T1000 (cell line): ENCODE measurements at regions not wholly inside any gene's neighbourhood (a gene's known extent, or its start where the extent isn't known, plus 50 kb on each side); places are given as distances from the start of the nearest gene placed in this dataset.

ENCODE experiments used
- DNase-seq: peaks from one replicate; lab custom pipeline; 2025; ENCODE audit warnings: mixed read lengths; lab: John Stamatoyannopoulos, UW

DNA sequence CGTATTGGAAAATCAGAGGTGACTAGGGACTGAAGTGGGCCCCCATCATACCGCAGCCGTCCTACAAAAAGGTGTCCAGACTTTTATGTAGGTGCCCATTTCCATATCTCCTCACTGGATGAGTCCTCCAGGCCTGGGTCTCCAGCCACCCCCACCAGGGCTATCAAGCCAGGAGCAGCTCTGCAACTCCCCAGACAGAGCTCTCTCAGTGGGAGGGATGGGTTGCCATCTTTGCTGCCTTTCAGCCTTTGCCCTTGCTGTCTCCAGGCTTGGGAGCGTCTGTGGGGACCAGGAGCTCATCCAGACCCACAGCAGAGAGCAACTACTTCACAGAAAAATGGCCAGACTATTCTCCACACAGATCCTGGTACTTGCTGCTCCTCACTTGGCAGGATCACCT, 802.7 kb upstream of the IGFBP3 start:
- no peak for DNase-seq

DNA sequence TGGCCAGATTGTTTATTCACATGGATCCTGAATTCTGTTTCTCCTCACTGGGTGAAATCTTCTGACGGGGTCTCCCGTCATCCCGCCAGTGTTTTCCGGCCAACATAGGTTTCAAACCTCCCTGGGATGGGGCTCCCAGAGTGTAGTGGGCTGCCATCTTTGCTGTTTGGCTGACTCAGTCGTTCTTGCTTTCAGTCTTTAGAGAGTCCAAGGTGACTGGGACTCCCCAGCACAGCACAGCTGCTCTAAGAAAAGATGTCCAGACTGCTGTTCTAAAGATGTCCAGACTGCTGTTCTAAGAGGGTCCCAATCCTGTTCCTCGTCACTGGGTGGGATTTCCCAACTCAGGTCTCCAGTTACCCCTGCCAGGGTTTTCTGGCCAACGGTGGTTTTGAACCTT, 801.9 kb upstream of the IGFBP3 start:
- DNase-seq: no peak

DNA sequence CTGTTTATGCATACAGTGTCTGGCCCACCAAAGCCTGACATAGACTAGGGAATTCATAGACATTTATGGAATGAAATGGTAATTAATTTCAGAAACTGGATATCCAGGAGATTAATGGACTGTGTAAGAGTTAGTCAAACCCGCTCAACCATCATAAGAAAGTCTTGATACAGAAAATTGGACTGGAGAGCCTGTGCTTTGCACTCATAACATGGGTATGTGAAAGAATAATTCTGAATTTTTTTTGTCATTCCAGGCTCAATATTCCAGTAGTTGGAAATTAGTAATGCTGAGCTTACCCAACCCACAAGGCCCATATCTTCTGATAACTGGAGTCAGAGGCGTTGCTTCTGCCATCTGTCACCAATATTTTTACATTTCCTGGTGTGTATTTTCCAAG, 799.7 kb upstream of the IGFBP3 start:
- no peak for DNase-seq

DNA sequence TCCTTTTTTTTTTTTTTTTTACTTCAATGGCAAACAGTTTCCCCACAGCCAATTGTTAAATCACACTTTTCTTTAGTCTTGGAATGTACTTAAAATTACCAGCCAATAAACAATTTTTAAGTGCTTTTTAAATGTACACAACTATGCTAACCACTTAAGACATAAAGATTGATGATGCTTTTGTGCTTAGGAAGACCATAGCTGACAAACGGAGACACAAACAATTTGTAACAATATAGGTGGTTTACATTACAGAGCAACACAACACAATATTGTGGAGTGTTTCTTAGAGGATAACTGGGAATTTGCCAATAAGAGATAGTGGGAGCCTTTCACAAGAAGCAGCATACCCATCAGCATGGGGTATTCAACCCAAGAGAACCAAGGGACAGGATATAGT, 798.5 kb upstream of the IGFBP3 start:
- no peak for DNase-seq

DNA sequence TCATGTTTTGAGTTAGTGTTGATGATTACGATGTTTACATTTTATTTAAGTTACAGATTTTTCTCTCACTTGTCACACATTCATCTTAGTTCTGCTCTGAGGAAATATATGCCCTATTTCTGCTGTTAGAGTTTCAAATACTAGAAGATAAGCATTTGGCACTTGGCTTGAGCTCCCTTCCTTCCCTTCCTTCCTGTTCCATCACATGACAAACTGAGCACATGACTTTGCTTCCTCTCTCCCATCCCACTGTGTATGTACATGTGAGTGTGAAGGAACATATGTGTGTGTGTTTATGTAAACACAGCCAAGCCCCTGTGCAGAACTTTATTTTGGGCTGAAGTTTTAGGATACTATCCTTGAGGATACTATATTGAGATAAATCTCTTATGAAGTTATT, 795.9 kb upstream of the IGFBP3 start:
- DNase-seq: no peak

DNA sequence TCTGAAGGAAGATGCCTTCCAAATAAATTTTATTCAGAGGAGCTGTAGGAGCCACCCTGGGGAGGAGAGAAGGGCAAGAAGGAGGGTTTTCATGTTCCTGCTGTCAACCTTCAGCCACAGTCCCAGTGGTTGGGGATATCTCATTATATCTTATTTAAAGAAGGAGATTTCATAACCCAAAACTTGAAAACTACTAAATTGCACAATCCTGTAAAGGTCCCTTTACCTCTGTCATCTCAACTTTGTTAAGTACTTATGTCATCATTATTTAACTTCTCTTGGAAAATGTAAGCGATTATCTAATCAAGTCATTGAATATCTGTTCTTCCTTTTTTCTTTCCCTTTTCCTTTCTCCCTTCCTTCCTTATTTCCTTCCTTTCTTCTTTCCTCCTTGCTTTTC, 794.5 kb upstream of the IGFBP3 start:
- no peak for DNase-seq

DNA sequence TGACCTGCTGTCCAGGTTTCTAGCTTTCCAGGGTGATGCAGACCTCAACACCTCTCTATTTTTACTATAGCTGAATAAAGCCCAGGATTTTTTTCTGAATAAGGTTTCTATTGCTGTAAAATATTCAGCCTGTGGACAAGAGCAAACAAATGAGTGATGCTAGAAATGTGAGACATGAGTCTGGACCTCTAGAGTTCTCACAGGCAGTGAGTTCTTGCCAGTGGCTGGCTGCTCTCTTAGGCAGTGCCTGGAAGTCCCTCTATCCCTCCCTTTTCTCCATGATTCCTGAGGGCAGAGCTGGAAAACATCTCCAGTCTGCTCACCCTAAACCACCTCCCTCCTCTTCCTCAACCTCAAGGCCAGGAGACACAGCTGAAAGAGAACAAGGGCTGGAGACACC, 793.8 kb upstream of the IGFBP3 start:
- DNase-seq: no peak

DNA sequence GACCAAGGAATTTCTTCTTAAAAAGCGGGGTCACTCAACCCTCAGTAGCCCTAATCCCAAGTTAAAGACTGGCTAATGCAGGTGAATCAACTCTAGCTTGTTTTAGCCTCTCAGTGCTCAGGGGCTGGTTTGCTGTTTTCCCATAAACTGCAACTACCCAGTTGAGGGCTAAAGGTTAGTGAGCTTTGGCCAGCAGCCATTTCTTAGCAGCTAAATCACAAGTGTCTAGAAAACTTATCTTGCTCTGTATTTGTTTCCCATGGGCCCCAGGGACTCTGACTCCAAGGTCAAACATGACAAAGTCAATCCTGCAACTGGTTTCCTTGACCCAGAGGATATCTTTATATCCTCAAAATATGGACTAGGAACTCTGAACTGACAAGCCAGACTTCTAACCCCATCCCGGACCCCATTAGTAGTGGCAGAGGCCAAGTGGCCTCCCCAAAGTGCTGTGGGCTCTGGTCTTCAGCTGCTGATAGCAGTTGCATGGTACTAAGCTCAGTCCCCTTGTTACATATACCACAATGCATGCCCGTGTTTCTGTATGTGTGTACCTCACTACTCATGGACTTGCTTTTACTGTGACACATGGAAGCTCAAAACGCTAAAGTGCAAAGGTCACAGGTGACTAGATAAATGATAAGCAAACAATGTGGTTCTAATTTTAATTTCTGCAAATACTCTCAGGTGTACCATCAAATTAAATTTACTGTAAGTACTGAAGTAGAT, 793.0 kb upstream of the IGFBP3 start:
- DNase-seq: no peak

DNA sequence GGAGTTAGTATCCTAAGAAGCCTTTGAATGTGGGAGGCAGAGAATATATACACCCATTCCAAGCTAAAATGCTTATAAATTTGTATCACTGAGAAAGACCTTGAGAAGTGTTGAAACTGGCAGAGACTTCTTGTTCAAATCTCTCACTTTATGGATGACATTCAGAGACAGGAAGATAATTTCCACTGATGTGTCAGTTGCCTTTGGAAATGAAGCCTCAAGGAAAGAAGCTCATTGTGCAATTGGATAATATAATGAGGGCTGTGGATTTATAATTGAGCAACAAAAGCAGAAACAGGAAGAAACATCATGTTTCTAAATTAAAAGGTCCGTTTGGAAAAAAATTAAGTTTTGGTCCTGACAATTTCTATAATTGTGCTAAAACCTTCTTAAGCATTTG, 789.9 kb upstream of the IGFBP3 start:
- no peak for DNase-seq

DNA sequence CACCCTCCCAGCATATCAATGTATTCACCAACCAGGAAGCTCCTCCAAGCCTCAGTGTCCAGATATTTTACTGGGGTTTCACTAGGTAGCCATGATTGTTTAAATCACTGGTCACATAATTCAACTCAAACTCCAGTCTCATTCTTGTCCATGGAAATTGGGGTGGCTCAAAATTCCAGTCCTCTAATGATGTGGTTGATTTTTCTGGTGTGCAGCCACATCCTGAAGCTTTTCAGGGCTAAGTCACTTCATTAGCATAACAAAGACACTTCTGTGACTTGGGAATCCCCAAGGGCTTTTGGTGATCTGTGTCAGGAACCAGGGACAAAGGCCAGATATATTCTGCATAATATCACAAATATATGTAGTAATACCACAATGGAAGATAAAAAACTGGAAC, 786.9 kb upstream of the IGFBP3 start:
- DNase-seq: no peak

DNA sequence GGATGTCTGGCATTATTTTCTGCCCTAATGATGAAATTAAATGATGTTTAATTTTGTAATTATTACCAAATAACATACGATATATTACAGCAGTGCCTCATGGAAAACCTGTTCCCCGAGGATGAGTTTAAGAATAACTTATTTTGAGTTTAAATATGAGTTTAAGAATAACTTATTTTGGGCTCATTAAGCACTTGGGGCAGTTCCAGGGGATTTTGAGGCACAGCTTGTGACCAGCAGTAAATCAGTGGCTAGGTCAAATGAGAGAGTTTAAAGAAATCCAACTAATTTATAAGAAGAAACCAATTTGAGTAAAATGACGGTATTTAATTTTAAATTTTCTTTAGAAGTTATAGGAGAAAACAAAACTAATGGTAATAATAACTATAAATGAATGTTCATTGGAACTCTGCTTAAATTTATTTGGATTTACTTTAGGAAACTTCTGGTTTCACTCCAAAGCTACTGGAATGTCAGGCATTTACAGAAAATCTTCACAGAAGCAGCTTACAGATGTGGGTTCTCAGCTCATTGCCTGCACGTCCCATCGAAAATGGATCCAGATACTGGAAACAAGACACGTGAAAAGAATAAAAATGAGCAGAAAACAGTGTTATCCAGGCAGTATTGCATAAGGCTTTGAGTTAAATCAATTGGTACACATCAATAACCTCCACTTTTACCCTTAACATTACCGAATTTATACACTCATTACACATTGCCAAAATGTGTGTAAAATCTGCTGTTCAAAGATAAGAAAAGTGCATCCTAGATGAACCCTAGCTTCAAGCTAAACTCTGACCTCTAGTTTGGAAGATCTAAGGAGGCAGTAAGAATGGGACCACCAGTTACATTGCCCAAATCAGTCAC, 784.5 kb upstream of the IGFBP3 start:
- no peak for DNase-seq

DNA sequence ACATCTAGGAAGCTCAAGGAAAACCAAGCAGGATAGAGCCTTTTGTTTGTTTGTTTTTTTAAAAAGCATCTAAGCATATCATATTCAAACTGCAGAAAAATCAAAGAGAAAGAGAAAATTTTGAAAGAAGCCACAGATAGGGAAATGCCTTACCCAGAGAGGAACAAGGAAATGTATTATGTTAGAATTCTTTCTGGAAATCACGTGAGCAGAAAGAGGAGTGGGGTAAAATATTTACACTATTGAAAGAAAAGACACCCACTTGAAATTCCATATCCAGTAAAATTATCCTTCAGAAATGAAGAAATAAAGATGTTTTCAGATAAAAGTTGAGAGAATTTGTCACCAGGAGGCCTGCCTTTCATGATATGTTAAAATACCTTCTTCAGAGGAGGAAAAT, 775.7 kb upstream of the IGFBP3 start:
- DNase-seq: no peak

DNA sequence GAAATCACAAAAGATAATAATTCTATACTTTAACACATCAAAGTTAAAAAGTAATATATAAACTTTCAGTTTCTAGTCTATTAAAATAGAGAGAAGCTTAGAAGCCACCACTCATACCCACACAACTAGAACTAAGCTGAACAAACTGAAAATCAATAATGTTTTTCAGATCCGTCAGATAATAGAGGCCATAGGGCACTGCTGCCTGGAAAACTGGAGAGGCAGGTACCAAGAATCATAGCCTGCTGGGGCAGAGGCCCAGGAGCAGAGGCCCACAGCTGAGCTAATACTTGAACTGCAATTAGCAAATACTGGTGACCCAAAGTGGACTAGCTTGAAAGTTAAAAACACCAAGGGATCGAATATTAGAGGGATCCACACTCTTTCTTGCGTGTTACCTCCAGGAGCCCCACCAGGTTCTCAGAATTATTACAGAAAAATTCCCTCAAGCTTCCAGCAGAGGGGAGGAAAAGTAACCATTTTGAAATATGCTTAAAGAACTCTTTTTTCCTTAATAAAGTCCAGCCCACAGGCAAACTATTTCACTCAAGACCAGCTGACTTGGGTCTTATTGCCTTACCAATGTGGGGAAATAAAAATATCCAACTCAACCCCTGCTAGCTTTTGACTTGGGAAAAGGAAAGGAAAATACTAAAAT, 774.1 kb upstream of the IGFBP3 start:
- DNase-seq: no peak

DNA sequence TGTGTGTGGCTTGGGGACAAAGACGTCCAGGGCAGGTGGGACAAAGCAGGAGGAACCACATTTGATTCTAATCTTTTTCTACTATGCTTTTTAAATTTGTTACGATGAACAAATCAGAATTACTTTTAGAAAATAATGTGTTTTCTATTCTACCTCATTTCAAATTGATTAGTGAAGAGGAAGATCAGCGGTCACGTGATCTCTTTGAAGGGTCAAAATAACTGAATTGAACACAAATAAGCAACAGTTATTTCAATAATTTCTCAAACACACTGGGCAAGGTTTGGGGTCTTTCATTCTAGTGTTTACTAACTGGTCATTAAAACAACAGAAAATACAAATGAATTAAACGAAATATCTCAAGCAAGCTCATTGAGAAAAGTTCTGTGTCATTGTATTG, 773.0 kb upstream of the IGFBP3 start:
- no peak for DNase-seq

DNA sequence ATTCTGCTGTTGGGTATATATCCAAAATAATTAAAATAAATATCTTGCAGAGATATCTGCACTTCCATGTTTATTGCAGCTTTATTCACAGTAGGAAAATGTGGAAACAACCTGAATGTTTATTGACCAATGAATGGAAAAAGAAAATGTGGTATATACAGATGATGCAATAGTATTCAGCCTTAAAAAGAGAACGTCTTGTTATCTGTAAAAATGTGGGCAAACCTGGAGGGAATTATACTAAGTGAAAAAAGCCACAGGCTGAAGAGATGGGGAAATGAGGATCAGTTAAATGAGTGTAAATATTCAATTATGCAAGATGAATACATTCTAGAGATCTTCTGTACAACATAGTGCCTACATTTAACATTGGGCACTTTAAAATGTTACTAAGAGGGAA, 766.1 kb upstream of the IGFBP3 start:
- no peak for DNase-seq

DNA sequence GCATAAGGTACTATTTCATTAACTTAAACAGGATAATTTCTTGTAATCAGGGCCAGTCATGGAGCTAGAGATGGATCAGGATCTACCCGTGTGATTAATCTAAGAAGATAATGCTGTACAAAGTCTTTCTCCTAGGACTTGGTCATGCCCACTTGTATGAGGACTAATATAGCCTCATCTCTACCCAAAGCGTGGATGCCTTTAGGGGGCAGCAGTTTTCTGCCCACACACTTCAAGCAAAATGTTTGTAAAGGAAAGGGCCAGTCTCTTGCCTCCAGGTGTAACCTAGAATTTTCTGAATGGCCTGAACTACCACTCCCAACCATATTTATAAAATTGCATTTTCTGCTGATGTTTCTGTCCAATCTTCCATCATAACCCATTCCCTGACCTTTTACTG, 764.0 kb upstream of the IGFBP3 start:
- no peak for DNase-seq

DNA sequence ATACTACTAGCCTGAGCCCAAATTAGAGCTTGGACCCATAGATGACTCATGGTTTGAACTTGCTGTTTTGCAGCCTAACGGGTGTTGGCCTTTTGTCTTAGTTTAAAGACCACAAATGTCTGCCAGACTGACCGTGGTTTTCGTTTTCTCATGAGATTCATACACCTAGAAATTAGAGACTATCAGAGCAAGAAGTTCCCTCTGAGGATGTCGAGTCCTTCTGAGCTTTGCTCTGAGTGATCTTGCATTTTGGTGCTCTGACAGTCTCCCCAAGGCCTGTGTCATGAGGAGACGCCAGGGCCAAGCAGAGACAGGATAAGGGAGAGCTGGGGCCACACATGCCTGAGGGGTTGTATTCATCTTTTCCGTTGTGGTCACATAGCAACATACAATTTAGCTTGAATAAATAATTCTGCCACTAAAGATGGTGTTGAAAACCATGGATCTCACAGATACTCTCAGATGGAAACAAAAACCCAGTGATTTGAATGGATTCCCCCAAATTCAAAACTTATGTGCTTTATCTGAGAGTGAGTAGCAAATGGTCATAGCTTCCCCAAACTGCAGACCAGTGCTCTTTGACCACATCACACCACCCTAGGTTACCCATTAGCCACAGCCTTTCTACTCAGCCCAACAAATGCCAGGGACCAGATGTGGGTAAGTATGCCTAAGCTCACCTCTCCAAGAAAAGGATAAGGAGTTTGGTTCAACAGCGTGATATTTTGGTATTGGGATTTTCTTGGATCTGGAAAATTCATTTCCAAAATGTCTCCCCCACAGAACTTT, 762.0 kb upstream of the IGFBP3 start:
- peak; percentile 10 for DNase-seq

DNA sequence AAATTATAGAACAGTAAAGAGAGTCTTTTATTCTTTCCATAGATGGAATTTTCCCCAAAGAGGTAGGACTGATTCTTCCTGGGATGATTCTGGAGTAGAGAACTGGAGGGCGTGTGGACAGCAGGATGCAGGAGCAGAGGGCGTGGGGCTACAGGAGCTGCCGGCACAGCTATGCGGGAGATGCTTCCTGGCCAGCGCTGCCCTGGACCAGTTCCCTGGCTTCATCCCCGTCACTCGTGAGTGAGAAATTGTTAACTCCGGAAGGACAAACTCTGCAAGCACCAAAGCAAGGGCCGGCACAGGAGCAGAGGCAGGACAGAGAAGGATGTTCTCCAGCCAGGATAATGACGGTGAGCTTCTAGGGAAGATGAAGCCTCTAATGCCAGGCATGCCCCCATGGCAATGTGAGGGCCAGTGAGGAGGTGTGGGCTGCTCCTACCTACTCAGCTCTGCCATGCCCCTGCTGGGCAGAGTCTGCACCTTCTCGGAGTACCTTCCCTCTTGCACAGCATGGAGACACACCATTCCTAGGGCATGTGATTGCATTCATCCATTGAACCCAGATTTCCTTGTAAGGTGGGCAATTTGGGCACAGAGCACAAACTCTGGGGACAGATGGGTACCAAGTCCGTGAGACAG, 760.9 kb upstream of the IGFBP3 start:
- no peak for DNase-seq

DNA sequence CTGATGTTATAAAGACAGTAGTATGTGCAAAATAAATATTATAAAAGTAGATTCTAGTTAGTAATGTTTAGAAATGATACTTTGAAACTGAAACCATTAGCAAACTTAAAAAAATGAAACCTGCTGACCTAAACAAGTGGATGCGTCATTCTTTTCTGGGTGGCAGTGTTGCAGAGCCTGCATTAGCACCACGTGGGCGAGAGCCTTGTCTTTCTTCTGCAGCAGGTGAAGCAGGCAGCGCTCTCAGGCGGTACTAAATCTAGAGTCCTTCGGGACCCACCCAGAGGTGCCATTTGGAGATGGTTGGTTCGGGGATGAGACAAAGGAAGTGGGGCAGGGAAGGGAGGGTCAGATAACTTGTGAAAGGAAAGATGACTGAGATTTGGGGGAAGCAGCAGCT, 759.1 kb upstream of the IGFBP3 start:
- DNase-seq: no peak

DNA sequence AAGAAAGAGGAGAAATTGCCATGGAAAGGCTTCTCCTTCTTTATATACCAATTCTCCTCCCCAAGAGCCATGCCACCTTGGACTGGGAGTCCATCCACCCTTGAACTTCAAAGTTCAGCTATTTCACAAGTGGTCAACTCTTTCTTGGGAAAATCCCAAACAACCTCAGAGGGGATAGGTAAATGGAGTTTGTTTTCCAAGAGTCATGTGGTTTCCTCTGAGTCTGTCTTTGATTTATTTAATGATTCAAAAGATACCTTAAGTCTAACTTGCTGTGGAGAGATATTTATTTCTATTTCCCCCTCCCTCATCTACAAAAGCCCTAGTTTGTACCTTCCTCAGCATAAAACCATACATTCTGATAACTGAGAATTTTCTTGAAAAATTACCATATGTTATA, 758.6 kb upstream of the IGFBP3 start:
- no peak for DNase-seq

DNA sequence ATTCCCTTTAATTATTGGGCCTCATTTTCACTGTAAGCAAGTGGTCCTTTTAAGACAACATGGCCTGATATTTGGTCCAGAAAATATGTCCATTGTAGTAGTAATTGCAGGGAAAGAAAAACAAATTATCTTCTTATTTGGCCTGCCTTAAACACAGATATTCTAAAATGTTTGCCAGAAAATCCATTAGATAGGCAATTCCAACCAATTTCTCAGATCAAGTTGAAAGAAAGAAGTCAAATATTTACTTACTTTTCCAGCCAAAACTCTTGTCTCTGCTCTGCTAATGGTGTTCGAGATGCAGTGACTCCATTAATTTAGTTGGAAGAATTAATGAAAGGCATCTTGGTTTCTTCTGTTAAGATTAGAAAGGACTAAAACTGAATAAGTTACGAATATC, 757.3 kb upstream of the IGFBP3 start:
- DNase-seq: no peak

DNA sequence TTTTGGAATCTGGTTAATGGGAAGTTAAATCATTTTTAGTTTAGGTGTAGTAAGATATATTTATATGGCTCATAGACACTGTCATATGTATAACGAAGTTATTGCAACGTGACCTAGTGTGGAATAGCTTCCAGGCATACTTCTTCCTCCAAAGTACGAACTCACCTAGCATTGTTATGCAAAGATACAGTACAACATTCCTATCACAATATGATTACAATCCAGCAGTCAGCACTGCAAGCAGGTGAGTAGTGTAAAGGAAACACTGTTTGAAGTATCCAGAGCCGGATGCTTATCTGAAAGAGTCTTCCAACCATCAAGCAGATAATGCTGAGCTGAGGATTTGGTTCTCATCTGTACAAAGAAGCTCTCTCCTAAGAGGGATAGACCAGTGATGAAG, 754.4 kb upstream of the IGFBP3 start:
- DNase-seq: no peak
